GM08714 (cell line): ENCODE measurements at regions not wholly inside any gene's neighbourhood (a gene's known extent, or its start where the extent isn't known, plus 50 kb on each side); places are given as distances from the start of the nearest gene placed in this dataset.
"Not testable (repeated sequence)": the region's sequence is repeated elsewhere in the genome, so short reads cannot be mapped to it uniquely, and the experiment has no call there.

Experiments
- H3K4me3 ChIP-seq: fragments of 200-500 bp; sonication (Bioruptor generic); 2 replicates; pipeline ENCODE4 v1.5.1; 2014; ENCODE audit warnings: mild to moderate bottlenecking, low read length, inconsistent platforms
- ZNF274 ChIP-seq: IDR thresholded peaks from 2 replicates; pipeline ENCODE4 v1.6.1; 2012; ENCODE audit warnings: mild to moderate bottlenecking, low read depth, low read length

- no peak overlapping the region for H3K4me3 ChIP-seq
- TF ChIP-seq ZNF274, result no peak
These were observed 127.1 kb upstream of the CCNH start for GRCh38 chr5:87539839-87540238.

- H3K4me3 ChIP-seq, result no peak overlapping the region
- no peak for TF ChIP-seq ZNF274
These were observed 123.6 kb upstream of the CCNH start for GRCh38 chr5:87536365-87536764.

- no peak overlapping the region for H3K4me3 ChIP-seq
- no peak for TF ChIP-seq ZNF274
These were observed 123.0 kb upstream of the CCNH start for GRCh38 chr5:87535706-87536105.

- no peak for TF ChIP-seq ZNF274
- H3K4me3 ChIP-seq, result no peak overlapping the region
These were observed 116.9 kb upstream of the CCNH start for GRCh38 chr5:87529486-87530076.

GRCh38 chr5:87526131-87526530, 113.4 kb upstream of the CCNH start:
- TF ChIP-seq ZNF274, result no peak
- H3K4me3 ChIP-seq, result no peak overlapping the region

- no peak for TF ChIP-seq ZNF274
- H3K4me3 ChIP-seq, result no peak overlapping the region
These were observed 111.5 kb upstream of the CCNH start for GRCh38 chr5:87524217-87524616.

- H3K4me3 ChIP-seq, result not testable (repeated sequence)
These were observed 99.0 kb upstream of the CCNH start for GRCh38 chr5:87511778-87512177.

- TF ChIP-seq ZNF274, result no peak
These were observed 90.3 kb upstream of the CCNH start for GRCh38 chr5:87503004-87503403.

GRCh38 chr5:87499478-87500410, 87.0 kb upstream of the CCNH start:
- TF ChIP-seq ZNF274, result no peak

More at GRCh38 chr5:87503004-87503403, 90.3 kb upstream of the CCNH start:
- no peak overlapping the region for H3K4me3 ChIP-seq

More at GRCh38 chr5:87499478-87500410, 87.0 kb upstream of the CCNH start:
- H3K4me3 ChIP-seq, result no peak overlapping the region
